ENCODE measurements at regions not wholly inside any gene's neighbourhood (a gene's known extent, or its start where the extent isn't known, plus 50 kb on each side); places are given as distances from the start of the nearest gene placed in this dataset.

DNA sequence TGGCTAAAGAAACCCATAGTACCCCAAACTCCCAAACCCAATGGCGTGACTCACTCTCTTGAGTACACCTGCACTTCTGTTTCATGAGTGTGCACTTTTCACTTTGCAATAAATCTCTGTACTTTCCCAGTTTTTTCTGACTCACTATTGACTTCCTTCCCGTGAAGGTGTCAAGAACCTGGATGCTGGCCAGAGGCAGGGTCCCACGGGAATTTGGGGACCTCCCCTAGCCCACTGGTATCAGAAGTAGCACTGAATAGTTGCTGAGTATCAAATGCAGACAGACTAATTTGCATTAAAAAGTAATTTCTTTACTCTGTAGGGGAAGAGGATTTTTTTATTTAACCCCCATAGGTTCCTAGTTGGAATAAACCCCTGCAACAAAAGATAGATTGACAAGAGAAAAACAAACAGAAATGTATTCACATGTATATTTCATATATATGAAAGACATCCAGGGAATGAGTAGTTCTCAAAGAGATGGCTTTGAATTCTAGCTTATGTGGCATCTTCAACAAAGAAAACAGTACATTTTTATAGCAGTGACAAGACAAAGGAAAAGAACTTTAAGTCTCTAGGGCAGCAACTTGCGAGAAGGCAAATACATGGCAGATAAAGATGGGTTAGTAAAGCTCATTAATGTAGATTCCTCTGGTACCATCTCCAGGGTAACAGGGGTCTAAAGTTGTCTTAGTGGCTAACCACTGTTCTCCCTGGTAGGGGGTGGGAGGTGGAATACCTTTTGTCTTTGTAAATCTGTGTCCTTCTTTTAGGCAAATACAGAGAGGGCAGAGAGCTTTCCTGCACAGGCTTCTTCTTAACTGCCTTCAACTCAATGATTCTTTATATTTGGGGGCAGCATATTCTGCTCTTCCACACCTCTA, 385.5 kb upstream of the PDZRN3 start:
- DNase-seq (ENCODE audit: low spot score) = no peak
- peak; percentile 86 for ATAC-seq
- CTCF ChIA-PET = no interaction called here
- Mint-ChIP-seq H3K27ac (no peak overlapping the region), H3K36me3 (no peaks in the 10 kb centered on the region), H3K4me3 (no peak overlapping the region), H3K27me3 (ENCODE audit: low read depth) (no peaks in the 10 kb centered on the region), H3K4me1 (peaks cover 33% of the 10 kb centered on the region), H3K9me3 (no peaks in the 10 kb centered on the region)
- TF ChIP-seq GRHL2 (CRISPR knock-in tag; IDR thresholded peaks at IDR 0.05; ENCODE audit: insufficient replicate concordance, severe bottlenecking) (no peak), ZNF317 (CRISPR knock-in tag; IDR thresholded peaks at IDR 0.05; ENCODE audit: borderline replicate concordance, low read depth) (no peak), RORB (CRISPR knock-in tag; IDR thresholded peaks at IDR 0.05) (no peak), FOXJ3 (CRISPR knock-in tag; IDR thresholded peaks at IDR 0.05; ENCODE audit: borderline replicate concordance) (no peak), ZNF138 (CRISPR knock-in tag; conservative IDR thresholded peaks at IDR 0.05) (no peak), JUN (CRISPR knock-in tag; IDR thresholded peaks at IDR 0.05) (no peak), TEAD4 (CRISPR knock-in tag; IDR thresholded peaks at IDR 0.05) (no peak), ATF1 (CRISPR knock-in tag; IDR thresholded peaks at IDR 0.05) (no peak), SMAD3 (CRISPR knock-in tag; IDR thresholded peaks at IDR 0.05; ENCODE audit: borderline replicate concordance) (no peak), ELF4 (CRISPR knock-in tag; IDR thresholded peaks at IDR 0.05; ENCODE audit: low read depth) (no peak)
- TF ChIP-seq, protein P1, sequence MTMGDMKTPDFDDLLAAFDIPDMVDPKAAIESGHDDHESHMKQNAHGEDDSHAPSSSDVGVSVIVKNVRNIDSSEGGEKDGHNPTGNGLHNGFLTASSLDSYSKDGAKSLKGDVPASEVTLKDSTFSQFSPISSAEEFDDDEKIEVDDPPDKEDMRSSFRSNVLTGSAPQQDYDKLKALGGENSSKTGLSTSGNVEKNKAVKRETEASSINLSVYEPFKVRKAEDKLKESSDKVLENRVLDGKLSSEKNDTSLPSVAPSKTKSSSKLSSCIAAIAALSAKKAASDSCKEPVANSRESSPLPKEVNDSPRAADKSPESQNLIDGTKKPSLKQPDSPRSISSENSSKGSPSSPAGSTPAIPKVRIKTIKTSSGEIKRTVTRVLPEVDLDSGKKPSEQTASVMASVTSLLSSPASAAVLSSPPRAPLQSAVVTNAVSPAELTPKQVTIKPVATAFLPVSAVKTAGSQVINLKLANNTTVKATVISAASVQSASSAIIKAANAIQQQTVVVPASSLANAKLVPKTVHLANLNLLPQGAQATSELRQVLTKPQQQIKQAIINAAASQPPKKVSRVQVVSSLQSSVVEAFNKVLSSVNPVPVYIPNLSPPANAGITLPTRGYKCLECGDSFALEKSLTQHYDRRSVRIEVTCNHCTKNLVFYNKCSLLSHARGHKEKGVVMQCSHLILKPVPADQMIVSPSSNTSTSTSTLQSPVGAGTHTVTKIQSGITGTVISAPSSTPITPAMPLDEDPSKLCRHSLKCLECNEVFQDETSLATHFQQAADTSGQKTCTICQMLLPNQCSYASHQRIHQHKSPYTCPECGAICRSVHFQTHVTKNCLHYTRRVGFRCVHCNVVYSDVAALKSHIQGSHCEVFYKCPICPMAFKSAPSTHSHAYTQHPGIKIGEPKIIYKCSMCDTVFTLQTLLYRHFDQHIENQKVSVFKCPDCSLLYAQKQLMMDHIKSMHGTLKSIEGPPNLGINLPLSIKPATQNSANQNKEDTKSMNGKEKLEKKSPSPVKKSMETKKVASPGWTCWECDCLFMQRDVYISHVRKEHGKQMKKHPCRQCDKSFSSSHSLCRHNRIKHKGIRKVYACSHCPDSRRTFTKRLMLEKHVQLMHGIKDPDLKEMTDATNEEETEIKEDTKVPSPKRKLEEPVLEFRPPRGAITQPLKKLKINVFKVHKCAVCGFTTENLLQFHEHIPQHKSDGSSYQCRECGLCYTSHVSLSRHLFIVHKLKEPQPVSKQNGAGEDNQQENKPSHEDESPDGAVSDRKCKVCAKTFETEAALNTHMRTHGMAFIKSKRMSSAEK (CRISPR knock-in tag; IDR thresholded peaks at IDR 0.05; ENCODE audit: borderline replicate concordance) = no peak
- TF ChIP-seq, protein P2, sequence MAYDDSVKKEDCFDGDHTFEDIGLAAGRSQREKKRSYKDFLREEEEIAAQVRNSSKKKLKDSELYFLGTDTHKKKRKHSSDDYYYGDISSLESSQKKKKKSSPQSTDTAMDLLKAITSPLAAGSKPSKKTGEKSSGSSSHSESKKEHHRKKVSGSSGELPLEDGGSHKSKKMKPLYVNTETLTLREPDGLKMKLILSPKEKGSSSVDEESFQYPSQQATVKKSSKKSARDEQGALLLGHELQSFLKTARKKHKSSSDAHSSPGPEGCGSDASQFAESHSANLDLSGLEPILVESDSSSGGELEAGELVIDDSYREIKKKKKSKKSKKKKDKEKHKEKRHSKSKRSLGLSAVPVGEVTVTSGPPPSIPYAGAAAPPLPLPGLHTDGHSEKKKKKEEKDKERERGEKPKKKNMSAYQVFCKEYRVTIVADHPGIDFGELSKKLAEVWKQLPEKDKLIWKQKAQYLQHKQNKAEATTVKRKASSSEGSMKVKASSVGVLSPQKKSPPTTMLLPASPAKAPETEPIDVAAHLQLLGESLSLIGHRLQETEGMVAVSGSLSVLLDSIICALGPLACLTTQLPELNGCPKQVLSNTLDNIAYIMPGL (CRISPR knock-in tag; IDR thresholded peaks at IDR 0.05) = no peak
- TF ChIP-seq, protein P3, sequence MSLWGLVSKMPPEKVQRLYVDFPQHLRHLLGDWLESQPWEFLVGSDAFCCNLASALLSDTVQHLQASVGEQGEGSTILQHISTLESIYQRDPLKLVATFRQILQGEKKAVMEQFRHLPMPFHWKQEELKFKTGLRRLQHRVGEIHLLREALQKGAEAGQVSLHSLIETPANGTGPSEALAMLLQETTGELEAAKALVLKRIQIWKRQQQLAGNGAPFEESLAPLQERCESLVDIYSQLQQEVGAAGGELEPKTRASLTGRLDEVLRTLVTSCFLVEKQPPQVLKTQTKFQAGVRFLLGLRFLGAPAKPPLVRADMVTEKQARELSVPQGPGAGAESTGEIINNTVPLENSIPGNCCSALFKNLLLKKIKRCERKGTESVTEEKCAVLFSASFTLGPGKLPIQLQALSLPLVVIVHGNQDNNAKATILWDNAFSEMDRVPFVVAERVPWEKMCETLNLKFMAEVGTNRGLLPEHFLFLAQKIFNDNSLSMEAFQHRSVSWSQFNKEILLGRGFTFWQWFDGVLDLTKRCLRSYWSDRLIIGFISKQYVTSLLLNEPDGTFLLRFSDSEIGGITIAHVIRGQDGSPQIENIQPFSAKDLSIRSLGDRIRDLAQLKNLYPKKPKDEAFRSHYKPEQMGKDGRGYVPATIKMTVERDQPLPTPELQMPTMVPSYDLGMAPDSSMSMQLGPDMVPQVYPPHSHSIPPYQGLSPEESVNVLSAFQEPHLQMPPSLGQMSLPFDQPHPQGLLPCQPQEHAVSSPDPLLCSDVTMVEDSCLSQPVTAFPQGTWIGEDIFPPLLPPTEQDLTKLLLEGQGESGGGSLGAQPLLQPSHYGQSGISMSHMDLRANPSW (CRISPR knock-in tag; conservative IDR thresholded peaks at IDR 0.05; ENCODE audit: low read depth) = no peak
- POLR2A ChIA-PET = no interaction called here

DNA sequence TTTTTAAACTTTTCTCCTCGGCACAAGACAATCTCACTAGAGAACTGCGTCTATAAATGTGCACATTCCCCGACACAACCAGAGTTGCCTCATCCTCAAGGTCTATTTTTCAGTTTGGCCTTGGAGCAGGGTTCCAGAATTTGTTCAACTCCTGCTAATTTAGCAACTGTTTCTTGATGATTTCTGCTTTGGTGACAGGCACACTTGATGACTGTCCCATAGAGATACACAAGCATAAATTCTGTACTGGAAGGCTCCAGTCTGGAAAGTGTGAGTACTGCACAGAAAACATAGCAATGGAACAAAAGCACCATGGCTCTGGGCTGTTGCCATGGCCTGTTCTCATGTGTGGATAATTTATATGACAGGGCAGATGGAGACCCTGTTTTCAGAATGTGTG, 379.6 kb upstream of the PDZRN3 start:
- Mint-ChIP-seq H3K27me3 (ENCODE audit: low read depth) (no peaks in the 10 kb centered on the region), H3K9me3 (no peaks in the 10 kb centered on the region), H3K4me3 (no peak overlapping the region), H3K4me1 (no peaks in the 10 kb centered on the region), H3K27ac (no peak overlapping the region), H3K36me3 (no peaks in the 10 kb centered on the region)
- no peak for ATAC-seq
- CTCF ChIA-PET = no interaction called here
- no peak for DNase-seq (ENCODE audit: low spot score)
- POLR2A ChIA-PET = no interaction called here
- TF ChIP-seq GTF2I (CRISPR knock-in tag; conservative IDR thresholded peaks at IDR 0.05) = no peak
- TF ChIP-seq FOXJ3 (CRISPR knock-in tag; IDR thresholded peaks at IDR 0.05; ENCODE audit: borderline replicate concordance) = no peak
- TF ChIP-seq ZBTB21 (CRISPR knock-in tag; IDR thresholded peaks at IDR 0.05; ENCODE audit: borderline replicate concordance) = no peak
- no peak for TF ChIP-seq NFATC4 (CRISPR knock-in tag; IDR thresholded peaks at IDR 0.05)
- TF ChIP-seq, protein P4, sequence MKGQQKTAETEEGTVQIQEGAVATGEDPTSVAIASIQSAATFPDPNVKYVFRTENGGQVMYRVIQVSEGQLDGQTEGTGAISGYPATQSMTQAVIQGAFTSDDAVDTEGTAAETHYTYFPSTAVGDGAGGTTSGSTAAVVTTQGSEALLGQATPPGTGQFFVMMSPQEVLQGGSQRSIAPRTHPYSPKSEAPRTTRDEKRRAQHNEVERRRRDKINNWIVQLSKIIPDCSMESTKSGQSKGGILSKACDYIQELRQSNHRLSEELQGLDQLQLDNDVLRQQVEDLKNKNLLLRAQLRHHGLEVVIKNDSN (CRISPR knock-in tag; IDR thresholded peaks at IDR 0.05) = no peak
- TF ChIP-seq JAZF1 (CRISPR knock-in tag; IDR thresholded peaks at IDR 0.05) = no peak
- TF ChIP-seq ZNF263 (CRISPR knock-in tag; IDR thresholded peaks at IDR 0.05; ENCODE audit: low read depth) = no peak
- TF ChIP-seq, protein P5, sequence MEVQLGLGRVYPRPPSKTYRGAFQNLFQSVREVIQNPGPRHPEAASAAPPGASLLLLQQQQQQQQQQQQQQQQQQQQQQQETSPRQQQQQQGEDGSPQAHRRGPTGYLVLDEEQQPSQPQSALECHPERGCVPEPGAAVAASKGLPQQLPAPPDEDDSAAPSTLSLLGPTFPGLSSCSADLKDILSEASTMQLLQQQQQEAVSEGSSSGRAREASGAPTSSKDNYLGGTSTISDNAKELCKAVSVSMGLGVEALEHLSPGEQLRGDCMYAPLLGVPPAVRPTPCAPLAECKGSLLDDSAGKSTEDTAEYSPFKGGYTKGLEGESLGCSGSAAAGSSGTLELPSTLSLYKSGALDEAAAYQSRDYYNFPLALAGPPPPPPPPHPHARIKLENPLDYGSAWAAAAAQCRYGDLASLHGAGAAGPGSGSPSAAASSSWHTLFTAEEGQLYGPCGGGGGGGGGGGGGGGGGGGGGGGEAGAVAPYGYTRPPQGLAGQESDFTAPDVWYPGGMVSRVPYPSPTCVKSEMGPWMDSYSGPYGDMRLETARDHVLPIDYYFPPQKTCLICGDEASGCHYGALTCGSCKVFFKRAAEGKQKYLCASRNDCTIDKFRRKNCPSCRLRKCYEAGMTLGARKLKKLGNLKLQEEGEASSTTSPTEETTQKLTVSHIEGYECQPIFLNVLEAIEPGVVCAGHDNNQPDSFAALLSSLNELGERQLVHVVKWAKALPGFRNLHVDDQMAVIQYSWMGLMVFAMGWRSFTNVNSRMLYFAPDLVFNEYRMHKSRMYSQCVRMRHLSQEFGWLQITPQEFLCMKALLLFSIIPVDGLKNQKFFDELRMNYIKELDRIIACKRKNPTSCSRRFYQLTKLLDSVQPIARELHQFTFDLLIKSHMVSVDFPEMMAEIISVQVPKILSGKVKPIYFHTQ (CRISPR knock-in tag; IDR thresholded peaks at IDR 0.05) = no peak
- no peak for TF ChIP-seq JUN (CRISPR knock-in tag; IDR thresholded peaks at IDR 0.05)
- TF ChIP-seq ZNF232 (CRISPR knock-in tag; IDR thresholded peaks at IDR 0.05) = no peak
- no peak for TF ChIP-seq TEAD1 (CRISPR knock-in tag; IDR thresholded peaks at IDR 0.05)
